ENCODE measurements at regions not wholly inside any gene's neighbourhood (a gene's known extent, or its start where the extent isn't known, plus 50 kb on each side); places are given as distances from the start of the nearest gene placed in this dataset.
"Not testable (repeated sequence)": the region's sequence is repeated elsewhere in the genome, so short reads cannot be mapped to it uniquely, and the experiment has no call there.

- peaks cover 0 to 9% of the 10 kb centered on the region in 2 donors for H3K9me3 ChIP-seq
- no peak overlapping the region for H3K4me3 ChIP-seq
- no peaks in the 10 kb centered on the region for H3K27me3 ChIP-seq
- TF ChIP-seq, protein P1, sequence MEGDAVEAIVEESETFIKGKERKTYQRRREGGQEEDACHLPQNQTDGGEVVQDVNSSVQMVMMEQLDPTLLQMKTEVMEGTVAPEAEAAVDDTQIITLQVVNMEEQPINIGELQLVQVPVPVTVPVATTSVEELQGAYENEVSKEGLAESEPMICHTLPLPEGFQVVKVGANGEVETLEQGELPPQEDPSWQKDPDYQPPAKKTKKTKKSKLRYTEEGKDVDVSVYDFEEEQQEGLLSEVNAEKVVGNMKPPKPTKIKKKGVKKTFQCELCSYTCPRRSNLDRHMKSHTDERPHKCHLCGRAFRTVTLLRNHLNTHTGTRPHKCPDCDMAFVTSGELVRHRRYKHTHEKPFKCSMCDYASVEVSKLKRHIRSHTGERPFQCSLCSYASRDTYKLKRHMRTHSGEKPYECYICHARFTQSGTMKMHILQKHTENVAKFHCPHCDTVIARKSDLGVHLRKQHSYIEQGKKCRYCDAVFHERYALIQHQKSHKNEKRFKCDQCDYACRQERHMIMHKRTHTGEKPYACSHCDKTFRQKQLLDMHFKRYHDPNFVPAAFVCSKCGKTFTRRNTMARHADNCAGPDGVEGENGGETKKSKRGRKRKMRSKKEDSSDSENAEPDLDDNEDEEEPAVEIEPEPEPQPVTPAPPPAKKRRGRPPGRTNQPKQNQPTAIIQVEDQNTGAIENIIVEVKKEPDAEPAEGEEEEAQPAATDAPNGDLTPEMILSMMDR (IDR thresholded peaks at IDR 0.05): no peak
- TF ChIP-seq POLR2A (IDR thresholded peaks at IDR 0.05): no peak
- no peaks in the 10 kb centered on the region for H3K4me1 ChIP-seq
- intact Hi-C loops (cut with DNase I; ENCODE audit: low total_unique reads): no loop called here
- no peaks in the 10 kb centered on the region for H3K36me3 ChIP-seq
- H3K27ac ChIP-seq: no peak overlapping the region
- no peak for DNase-seq
These were observed 161.5 kb upstream of the ARHGAP42 start for GRCh38 chr11:100525635-100526034.

- intact Hi-C loops (cut with DNase I; ENCODE audit: low total_unique reads): no loop called here
- H3K27ac ChIP-seq: no peak overlapping the region
These were observed 158.1 kb upstream of the ARHGAP42 start for GRCh38 chr11:100528872-100529416.

DNA sequence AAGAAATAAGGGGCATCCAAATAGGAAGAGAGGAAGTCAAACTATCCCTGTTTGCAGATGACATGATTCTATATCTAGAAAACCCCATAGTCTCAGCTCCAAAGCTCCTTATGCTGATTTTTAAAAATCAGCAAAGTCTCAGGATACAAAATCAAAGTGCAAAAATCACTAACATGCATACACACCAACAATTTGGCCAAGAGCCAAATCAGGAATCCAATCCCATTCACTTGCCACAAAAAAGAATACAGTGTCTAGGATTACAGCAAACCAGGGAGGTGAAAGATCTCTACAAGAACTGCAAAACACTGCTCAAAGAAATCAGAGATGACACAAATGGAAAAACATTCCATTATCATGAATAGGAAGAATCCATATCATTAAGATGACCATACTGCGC lies 155.8 kb upstream of the ARHGAP42 start:
- DNase-seq; H3K9me3 ChIP-seq; intact Hi-C loops (cut with DNase I; ENCODE audit: low total_unique reads); H3K27me3 ChIP-seq; H3K27ac ChIP-seq; H3K36me3 ChIP-seq; H3K4me3 ChIP-seq; H3K4me1 ChIP-seq: not testable (repeated sequence)

More at GRCh38 chr11:100528872-100529416, 158.1 kb upstream of the ARHGAP42 start:
- H3K9me3 ChIP-seq: peaks cover 0 to 5% of the 10 kb centered on the region in 2 donors
- H3K36me3 ChIP-seq: no peaks in the 10 kb centered on the region
- DNase-seq: no peak
- no peaks in the 10 kb centered on the region for H3K4me1 ChIP-seq
- no peak overlapping the region for H3K4me3 ChIP-seq
- TF ChIP-seq POLR2A (IDR thresholded peaks at IDR 0.05): no peak
- TF ChIP-seq, protein P1 (IDR thresholded peaks at IDR 0.05): no peak
- no peaks in the 10 kb centered on the region for H3K27me3 ChIP-seq

DNA sequence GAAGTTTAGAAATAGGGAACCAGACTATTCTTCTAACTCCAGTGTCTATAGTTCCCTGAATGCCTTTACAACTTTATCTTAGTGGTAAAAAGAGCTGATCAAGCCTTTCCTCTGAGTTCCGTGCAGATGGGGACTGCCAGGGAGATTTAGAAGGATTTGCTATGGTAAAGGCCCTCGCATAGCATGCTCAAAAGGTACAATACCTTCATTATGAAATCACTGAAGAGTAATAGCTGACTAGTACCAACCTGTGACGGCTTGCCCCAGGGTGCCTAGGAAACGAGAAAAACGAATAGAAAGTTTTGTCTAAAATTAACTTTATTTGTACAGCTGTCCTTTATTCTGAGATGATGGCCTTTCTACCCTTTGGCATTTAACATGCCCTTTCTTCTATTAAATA lies 150.1 kb upstream of the ARHGAP42 start:
- DNase-seq: no peak
- intact Hi-C loops (cut with DNase I; ENCODE audit: low total_unique reads): no loop called here
- Histone ChIP-seq H3K36me3 (no peaks in the 10 kb centered on the region), H3K27ac (no peak overlapping the region), H3K4me1 (no peaks in the 10 kb centered on the region), H3K4me3 (no peak overlapping the region), H3K27me3 (no peaks in the 10 kb centered on the region), H3K9me3 (no peaks in the 10 kb centered on the region)
- TF ChIP-seq, protein P1 (IDR thresholded peaks at IDR 0.05): no peak
- TF ChIP-seq POLR2A (IDR thresholded peaks at IDR 0.05): no peak

GRCh38 chr11:100543386-100543785 lies 143.7 kb upstream of the ARHGAP42 start:
- H3K36me3 ChIP-seq: no peaks in the 10 kb centered on the region
- intact Hi-C loops (cut with DNase I; ENCODE audit: low total_unique reads): no loop called here
- H3K9me3 ChIP-seq: no peaks in the 10 kb centered on the region
- no peak overlapping the region for H3K27ac ChIP-seq
- no peaks in the 10 kb centered on the region for H3K27me3 ChIP-seq
- no peaks in the 10 kb centered on the region for H3K4me1 ChIP-seq
- no peak overlapping the region for H3K4me3 ChIP-seq
- TF ChIP-seq, protein P1 (IDR thresholded peaks at IDR 0.05): no peak
- no peak for TF ChIP-seq POLR2A (IDR thresholded peaks at IDR 0.05)
- DNase-seq: no peak

GRCh38 chr11:100545556-100545955 lies 141.5 kb upstream of the ARHGAP42 start:
- intact Hi-C loops (cut with DNase I; ENCODE audit: low total_unique reads): no loop called here
- no peak for TF ChIP-seq POLR2A (IDR thresholded peaks at IDR 0.05)
- TF ChIP-seq, protein P1 (IDR thresholded peaks at IDR 0.05): no peak

More at GRCh38 chr11:100545556-100545955, 141.5 kb upstream of the ARHGAP42 start:
- no peaks in the 10 kb centered on the region for H3K27me3 ChIP-seq
- H3K4me1 ChIP-seq: no peaks in the 10 kb centered on the region
- DNase-seq: no peak
- no peaks in the 10 kb centered on the region for H3K9me3 ChIP-seq
- no peak overlapping the region for H3K4me3 ChIP-seq
- H3K36me3 ChIP-seq: no peaks in the 10 kb centered on the region
- no peak overlapping the region for H3K27ac ChIP-seq
